ENCODE measurements at regions not wholly inside any gene's neighbourhood (a gene's known extent, or its start where the extent isn't known, plus 50 kb on each side); places are given as distances from the start of the nearest gene placed in this dataset.

DNA sequence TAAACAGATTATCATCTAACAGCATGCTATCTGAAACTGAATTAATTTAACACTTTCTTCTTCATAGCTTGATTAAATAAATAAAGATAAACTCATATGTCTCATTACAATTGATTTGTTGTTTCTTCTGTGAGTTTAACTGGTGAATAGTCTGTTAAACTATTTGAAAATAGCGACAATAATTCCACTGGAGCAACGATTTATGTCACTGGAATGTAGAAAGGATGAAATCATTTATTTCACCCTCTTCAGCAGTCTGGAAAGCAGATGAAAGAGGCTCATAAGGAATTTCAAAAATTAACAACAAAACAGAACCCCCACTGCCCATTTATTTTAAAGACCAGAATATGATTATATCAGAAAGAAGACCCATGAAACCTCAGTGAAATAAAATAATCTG lies 1165.1 kb upstream of the USP15 start:
- no peak for ATAC-seq (replicated peaks; ENCODE audit: extremely low read depth, poor library complexity, severe bottlenecking)
- H3K27ac Mint-ChIP-seq (ENCODE audit: low read depth), result no peak overlapping the region
- H3K36me3 Mint-ChIP-seq (ENCODE audit: insufficient read depth), result no peaks in the 10 kb centered on the region
- H3K27me3 Mint-ChIP-seq, result no peaks in the 10 kb centered on the region
- no peak for DNase-seq (ENCODE audit: low spot score in 2 of 2)
- H3K4me3 Mint-ChIP-seq, result no peak overlapping the region
- peaks cover 11% of the 10 kb centered on the region for H3K9me3 Mint-ChIP-seq
- no peaks in the 10 kb centered on the region for H3K4me1 Mint-ChIP-seq

DNA sequence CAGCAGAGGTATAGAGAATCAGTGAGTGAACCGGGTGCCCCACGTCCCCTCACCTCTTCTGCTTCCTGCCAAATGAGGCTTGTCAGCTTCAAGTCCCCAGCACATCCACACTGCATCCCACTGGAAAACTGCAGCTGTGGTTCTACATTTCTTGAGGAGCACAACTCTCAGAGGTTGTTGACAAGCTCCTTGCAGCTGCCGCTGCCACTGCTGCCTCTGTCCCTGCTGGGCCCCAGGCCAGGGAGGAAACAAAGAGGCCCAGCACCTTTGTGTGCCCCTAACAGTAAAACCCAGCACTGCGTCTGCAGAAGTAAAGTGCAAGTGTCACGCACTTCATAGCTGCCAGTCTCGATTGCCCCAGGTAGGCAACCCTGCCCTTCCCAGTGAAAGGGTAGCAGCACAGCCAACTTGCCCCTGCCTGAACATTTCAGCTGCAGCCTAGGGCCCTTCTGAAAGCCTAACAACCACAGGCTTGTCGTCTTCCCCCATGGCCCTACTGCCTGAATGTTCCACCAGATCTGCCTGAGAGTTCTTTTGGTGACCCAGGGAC lies 1162.1 kb upstream of the USP15 start:
- Mint-ChIP-seq H3K36me3 (ENCODE audit: insufficient read depth) (no peaks in the 10 kb centered on the region), H3K27me3 (no peaks in the 10 kb centered on the region), H3K9me3 (peaks cover 5% of the 10 kb centered on the region), H3K4me3 (no peak overlapping the region), H3K27ac (ENCODE audit: low read depth) (no peak overlapping the region), H3K4me1 (no peaks in the 10 kb centered on the region)
- DNase-seq (ENCODE audit: low spot score in 2 of 2) (no peak), ATAC-seq (replicated peaks; ENCODE audit: extremely low read depth, poor library complexity, severe bottlenecking) (no peak)

DNA sequence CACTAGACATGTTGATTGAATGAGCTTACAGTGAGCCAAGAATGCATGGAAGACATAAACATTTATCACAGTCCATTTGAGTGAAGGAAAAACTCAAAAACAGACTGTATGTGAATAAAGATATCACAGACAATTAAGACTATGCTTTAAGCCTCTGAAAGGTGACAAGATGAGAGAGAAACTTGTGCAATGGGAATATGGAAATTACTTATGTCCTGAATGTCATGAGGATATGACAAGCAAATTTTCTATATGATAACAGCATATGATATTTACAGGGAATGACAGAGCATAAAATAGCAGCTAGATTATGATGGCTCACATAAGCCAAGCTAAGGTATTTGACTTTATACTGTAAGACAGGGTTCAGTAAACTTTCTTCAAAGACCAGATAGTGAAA lies 1153.1 kb upstream of the USP15 start:
- Mint-ChIP-seq H3K4me1 (no peaks in the 10 kb centered on the region), H3K36me3 (ENCODE audit: insufficient read depth) (peaks cover 2% of the 10 kb centered on the region), H3K4me3 (no peak overlapping the region), H3K27ac (ENCODE audit: low read depth) (no peak overlapping the region), H3K9me3 (peaks cover 16% of the 10 kb centered on the region), H3K27me3 (no peaks in the 10 kb centered on the region)
- ATAC-seq (replicated peaks; ENCODE audit: extremely low read depth, poor library complexity, severe bottlenecking) (no peak), DNase-seq (ENCODE audit: low spot score in 2 of 2) (no peak)

DNA sequence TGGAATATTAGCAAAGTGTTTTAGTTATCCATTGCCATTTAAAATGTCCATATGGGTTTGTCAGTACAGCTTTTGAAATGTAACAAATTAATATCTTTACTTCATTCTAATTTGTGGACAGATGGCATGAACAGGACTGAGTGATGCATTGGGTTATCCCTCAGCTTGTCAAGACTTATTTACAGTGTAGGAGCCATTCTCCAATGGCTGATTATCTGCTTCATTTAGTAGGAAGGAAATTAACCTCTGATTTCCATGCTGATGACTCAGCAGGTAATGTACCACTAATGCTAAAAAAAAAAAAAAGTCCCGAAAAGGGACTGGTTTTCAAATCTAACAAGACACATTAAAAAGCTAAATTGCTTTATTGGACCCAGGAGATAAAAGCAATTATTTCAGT lies 1149.0 kb upstream of the USP15 start:
- Mint-ChIP-seq H3K9me3 (peaks cover 21% of the 10 kb centered on the region), H3K27me3 (no peaks in the 10 kb centered on the region), H3K27ac (ENCODE audit: low read depth) (no peak overlapping the region), H3K4me1 (no peaks in the 10 kb centered on the region), H3K4me3 (no peak overlapping the region), H3K36me3 (ENCODE audit: insufficient read depth) (no peaks in the 10 kb centered on the region)
- ATAC-seq (replicated peaks; ENCODE audit: extremely low read depth, poor library complexity, severe bottlenecking), result no peak
- no peak for DNase-seq (ENCODE audit: low spot score in 2 of 2)

DNA sequence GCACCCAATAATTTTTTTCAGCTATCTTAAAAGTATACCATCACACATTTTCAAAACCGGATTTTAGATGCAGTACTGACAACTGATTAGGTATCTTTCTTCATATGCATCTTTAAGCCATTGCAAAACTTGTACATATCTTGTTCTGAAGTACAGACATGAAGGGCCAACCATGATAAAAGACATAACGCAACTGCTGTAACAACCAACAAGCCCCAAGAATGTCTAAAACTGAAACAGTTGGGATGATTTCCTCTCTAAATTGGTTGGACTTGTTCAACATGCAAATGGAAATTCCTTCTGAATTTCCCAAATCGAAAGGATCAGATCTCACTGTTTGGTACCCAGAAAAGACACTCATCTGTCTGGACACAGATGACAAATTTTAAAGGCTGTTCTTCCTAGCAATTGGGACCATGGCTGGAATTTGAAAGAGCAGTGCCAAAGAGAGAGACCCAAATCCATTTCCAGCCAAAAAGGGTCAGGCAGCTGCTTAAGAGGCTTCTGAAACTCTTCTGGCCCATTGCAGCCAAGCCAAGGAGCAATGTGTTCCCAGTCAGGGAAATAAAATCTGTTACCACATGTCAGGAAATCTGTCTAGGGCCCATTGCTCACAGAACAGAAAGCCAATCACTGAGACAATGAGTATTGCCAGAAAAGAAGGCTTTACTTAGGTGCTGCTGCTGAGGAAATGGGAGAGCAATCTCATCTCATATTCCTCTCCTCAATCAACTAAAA lies 1122.4 kb upstream of the USP15 start:
- Mint-ChIP-seq H3K4me1 (no peaks in the 10 kb centered on the region), H3K9me3 (peaks cover 15% of the 10 kb centered on the region), H3K36me3 (ENCODE audit: insufficient read depth) (no peaks in the 10 kb centered on the region), H3K27me3 (no peaks in the 10 kb centered on the region), H3K4me3 (no peak overlapping the region), H3K27ac (ENCODE audit: low read depth) (no peak overlapping the region)
- DNase-seq (ENCODE audit: low spot score in 2 of 2) (no peak), ATAC-seq (replicated peaks; ENCODE audit: extremely low read depth, poor library complexity, severe bottlenecking) (no peak)

DNA sequence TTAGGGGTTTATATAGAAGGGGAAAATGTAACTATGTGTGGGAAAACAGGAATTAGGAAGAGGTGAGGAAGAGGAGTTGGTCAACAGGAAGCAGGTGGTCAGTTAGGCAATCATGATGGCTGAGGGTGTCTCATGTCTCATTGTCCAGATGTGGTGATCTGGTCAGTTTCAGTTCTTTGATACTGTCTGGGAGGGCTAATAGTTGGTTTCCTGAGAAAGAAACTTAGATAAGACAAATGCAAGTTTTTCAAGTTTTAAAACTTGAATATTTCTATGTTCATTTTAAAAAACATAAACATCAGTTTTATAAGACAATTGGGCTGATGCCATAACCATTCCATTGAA lies 1121.8 kb upstream of the USP15 start:
- Mint-ChIP-seq H3K36me3 (ENCODE audit: insufficient read depth) (no peaks in the 10 kb centered on the region), H3K27ac (ENCODE audit: low read depth) (no peak overlapping the region), H3K27me3 (no peaks in the 10 kb centered on the region), H3K4me3 (no peak overlapping the region), H3K4me1 (no peaks in the 10 kb centered on the region), H3K9me3 (peaks cover 15% of the 10 kb centered on the region)
- no peak for ATAC-seq (replicated peaks; ENCODE audit: extremely low read depth, poor library complexity, severe bottlenecking)
- DNase-seq (ENCODE audit: low spot score in 2 of 2), result no peak

DNA sequence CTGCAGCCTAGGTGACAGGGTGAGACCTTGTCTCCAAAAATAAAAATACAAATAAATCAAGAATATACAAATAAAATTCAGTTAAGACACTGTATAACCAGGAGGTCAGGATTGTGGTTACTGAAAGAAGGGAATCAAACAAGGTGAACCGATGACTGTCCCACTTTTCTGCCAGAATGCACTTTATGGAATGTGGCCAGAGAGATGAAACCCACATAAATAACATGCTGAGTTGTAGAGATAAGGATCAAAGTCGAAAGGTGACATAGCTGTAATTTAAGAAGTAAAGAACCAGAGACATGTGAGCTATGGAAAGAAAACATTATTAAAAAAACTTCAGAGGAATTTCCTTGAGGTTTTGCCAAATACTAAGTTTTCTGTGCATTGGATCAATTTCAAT lies 1098.2 kb upstream of the USP15 start:
- ATAC-seq (replicated peaks; ENCODE audit: extremely low read depth, poor library complexity, severe bottlenecking) (no peak), DNase-seq (ENCODE audit: low spot score in 2 of 2) (no peak)
- Mint-ChIP-seq H3K4me1 (no peaks in the 10 kb centered on the region), H3K36me3 (ENCODE audit: insufficient read depth) (no peaks in the 10 kb centered on the region), H3K9me3 (peaks cover 19% of the 10 kb centered on the region), H3K4me3 (no peak overlapping the region), H3K27ac (ENCODE audit: low read depth) (no peak overlapping the region), H3K27me3 (no peaks in the 10 kb centered on the region)

DNA sequence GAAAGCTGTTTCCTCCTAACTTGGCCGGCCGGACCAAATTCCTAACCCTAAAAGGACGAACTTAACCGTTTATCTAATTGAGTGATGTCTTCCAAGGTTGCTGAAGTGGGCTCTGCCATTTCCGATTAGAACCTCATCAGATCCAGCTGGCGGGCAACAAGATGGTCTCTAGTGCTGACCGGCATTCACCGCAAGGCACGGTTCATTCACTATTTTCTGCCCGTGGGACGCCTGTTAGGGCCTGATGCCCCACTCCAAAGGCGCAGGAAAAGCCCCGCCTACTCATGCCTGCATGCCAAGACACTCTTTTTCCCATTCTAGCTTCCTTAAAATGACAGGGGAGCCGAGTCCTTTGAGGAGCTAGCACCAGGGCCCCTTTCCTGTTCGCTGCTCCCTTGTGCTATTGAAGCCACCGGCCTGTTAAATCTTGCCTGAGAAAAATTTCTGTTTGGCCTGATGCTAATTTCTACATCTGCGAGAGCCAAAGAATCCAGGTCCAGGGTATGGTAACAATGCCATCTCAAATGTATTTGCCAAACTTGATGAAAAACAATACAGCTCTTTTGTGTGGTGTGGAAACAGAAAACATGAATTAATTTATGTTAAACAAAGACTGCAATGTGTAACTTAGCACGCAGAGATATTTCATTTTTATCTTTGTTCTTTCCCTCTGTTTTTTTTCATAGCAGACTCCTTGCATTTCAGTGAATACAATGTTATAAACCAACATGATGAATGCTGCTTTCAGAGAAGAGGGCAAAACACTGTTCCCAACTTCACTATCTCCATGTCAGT lies 1071.2 kb upstream of the USP15 start:
- Mint-ChIP-seq H3K36me3 (ENCODE audit: insufficient read depth) (no peaks in the 10 kb centered on the region), H3K9me3 (peaks cover 11% of the 10 kb centered on the region), H3K27me3 (no peaks in the 10 kb centered on the region), H3K27ac (ENCODE audit: low read depth) (no peak overlapping the region), H3K4me3 (no peak overlapping the region), H3K4me1 (no peaks in the 10 kb centered on the region)
- ATAC-seq (replicated peaks; ENCODE audit: extremely low read depth, poor library complexity, severe bottlenecking) (no peak), DNase-seq (ENCODE audit: low spot score in 2 of 2) (no peak)

DNA sequence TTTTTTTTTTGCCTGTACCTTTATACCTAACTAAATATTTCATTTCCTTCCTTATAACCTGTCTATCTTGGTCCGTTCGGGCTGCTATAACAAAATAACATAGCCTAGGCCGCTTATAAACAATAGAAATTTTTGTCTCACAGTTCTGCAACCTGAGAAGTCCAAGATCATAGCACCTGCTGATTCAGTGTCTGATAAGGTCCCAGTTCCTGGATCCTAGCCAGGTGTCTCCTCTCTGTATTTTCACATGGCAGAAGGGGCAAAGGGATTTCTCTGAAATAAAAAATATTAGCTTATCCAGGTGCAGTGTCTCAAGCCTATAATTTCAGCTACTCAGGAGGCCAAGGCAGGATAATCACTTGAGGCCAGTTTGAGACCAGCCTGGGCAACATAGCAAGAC lies 1046.6 kb upstream of the USP15 start:
- ATAC-seq (replicated peaks; ENCODE audit: extremely low read depth, poor library complexity, severe bottlenecking) (no peak), DNase-seq (ENCODE audit: low spot score in 2 of 2) (no peak)
- H3K9me3 Mint-ChIP-seq, result peaks cover 17% of the 10 kb centered on the region
- no peak overlapping the region for H3K4me3 Mint-ChIP-seq
- H3K36me3 Mint-ChIP-seq (ENCODE audit: insufficient read depth), result no peaks in the 10 kb centered on the region
- no peaks in the 10 kb centered on the region for H3K4me1 Mint-ChIP-seq
- no peak overlapping the region for H3K27ac Mint-ChIP-seq (ENCODE audit: low read depth)
- no peaks in the 10 kb centered on the region for H3K27me3 Mint-ChIP-seq

DNA sequence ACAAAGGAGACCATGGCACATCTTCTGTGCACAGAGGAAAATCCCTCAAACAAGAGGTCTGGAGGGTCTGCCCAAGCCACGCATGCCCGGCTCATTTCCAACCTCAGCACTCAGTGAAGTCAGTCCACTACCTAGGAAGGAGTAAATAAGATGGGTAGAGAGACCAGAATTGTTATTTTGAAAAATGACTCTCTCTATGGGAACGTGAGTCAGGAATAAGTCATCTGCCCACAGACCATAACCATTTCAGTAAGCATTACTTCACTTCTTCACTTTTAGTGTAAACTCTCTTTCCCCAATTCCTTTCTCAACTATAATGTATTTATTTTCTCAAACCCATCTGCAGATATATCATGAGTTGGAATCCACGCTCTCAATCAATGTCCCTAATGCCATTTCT lies 1039.9 kb upstream of the USP15 start:
- no peaks in the 10 kb centered on the region for H3K27me3 Mint-ChIP-seq
- H3K27ac Mint-ChIP-seq (ENCODE audit: low read depth), result no peak overlapping the region
- no peaks in the 10 kb centered on the region for H3K4me1 Mint-ChIP-seq
- no peak overlapping the region for H3K4me3 Mint-ChIP-seq
- no peak for ATAC-seq (replicated peaks; ENCODE audit: extremely low read depth, poor library complexity, severe bottlenecking)
- no peaks in the 10 kb centered on the region for H3K36me3 Mint-ChIP-seq (ENCODE audit: insufficient read depth)
- DNase-seq (ENCODE audit: low spot score in 2 of 2), result no peak
- peaks cover 26% of the 10 kb centered on the region for H3K9me3 Mint-ChIP-seq

DNA sequence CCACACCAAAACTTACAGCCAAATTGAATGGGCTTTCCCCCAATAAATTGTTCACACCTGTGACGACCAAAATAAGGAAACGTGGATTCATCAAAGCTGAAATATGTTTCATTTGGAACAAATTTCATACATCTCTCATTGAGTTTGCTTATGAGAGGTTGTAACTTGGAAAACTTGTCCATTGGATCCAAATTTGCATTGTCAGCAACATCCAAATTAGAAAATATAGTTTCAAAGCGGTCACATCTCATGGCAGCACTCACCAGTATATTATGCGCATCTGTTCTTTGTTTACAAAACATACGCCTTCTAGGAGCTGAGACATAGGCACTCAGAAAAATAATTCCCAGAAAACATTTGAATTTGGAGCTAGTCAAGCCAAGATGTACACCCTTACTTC lies 1028.2 kb upstream of the USP15 start:
- H3K4me3 Mint-ChIP-seq, result no peak overlapping the region
- ATAC-seq (replicated peaks; ENCODE audit: extremely low read depth, poor library complexity, severe bottlenecking), result no peak
- H3K36me3 Mint-ChIP-seq (ENCODE audit: insufficient read depth), result peaks cover 2% of the 10 kb centered on the region
- H3K4me1 Mint-ChIP-seq, result no peaks in the 10 kb centered on the region
- DNase-seq (ENCODE audit: low spot score in 2 of 2), result no peak
- no peak overlapping the region for H3K27ac Mint-ChIP-seq (ENCODE audit: low read depth)
- no peaks in the 10 kb centered on the region for H3K27me3 Mint-ChIP-seq
- H3K9me3 Mint-ChIP-seq, result peaks cover 30% of the 10 kb centered on the region

DNA sequence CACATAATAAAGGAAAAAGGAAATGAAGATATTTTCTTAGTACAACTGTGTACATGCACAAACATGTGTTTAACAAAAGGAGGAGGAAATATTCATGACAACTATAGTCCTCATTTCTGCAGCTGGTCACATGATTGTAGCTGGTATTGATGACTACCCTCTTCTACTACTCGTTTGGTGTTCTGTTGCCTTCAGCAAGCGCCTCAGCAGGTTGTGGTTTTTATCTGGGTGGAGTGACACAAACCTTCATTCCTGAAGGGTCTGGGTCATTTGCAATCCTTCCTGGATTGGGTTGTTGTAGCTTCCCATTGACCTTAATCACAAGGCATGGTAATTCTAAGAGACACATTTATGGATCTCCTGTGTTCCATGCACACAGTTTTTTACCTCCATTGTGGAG lies 1009.9 kb upstream of the USP15 start:
- DNase-seq (ENCODE audit: low spot score in 2 of 2), result no peak
- Mint-ChIP-seq H3K36me3 (ENCODE audit: insufficient read depth) (no peaks in the 10 kb centered on the region), H3K4me1 (no peaks in the 10 kb centered on the region), H3K27ac (ENCODE audit: low read depth) (no peak overlapping the region), H3K9me3 (peaks cover 42% of the 10 kb centered on the region), H3K27me3 (no peaks in the 10 kb centered on the region), H3K4me3 (no peak overlapping the region)
- ATAC-seq (replicated peaks; ENCODE audit: extremely low read depth, poor library complexity, severe bottlenecking), result no peak

DNA sequence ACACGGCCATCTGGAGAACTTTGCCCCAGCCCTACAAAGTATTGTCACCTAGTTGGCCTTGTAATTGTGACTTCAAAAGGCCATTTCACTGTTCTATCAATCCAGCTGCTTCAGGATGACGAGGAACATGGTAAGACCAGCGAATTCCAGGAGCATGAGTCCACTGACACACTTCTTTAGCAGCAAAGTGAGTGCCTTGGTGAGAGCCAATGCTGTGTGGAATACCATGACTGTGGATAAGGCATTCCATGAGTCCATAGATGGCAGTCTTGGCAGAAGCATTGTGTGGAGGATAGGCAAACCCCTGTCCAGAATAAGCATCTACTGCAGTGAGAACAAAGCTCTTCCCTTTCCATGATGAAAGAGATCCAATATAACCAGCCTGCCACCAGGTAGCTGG lies 1009.1 kb upstream of the USP15 start:
- Mint-ChIP-seq H3K27ac (ENCODE audit: low read depth) (no peak overlapping the region), H3K4me3 (no peak overlapping the region), H3K4me1 (no peaks in the 10 kb centered on the region), H3K36me3 (ENCODE audit: insufficient read depth) (no peaks in the 10 kb centered on the region), H3K27me3 (no peaks in the 10 kb centered on the region), H3K9me3 (peaks cover 39% of the 10 kb centered on the region)
- ATAC-seq (replicated peaks; ENCODE audit: extremely low read depth, poor library complexity, severe bottlenecking) (no peak), DNase-seq (ENCODE audit: low spot score in 2 of 2) (no peak)

Measured in central memory CD8-positive, alpha-beta T cell (primary cell).